ENCODE measurements at regions not wholly inside any gene's neighbourhood (a gene's known extent, or its start where the extent isn't known, plus 50 kb on each side); places are given as distances from the start of the nearest gene placed in this dataset.

DNA sequence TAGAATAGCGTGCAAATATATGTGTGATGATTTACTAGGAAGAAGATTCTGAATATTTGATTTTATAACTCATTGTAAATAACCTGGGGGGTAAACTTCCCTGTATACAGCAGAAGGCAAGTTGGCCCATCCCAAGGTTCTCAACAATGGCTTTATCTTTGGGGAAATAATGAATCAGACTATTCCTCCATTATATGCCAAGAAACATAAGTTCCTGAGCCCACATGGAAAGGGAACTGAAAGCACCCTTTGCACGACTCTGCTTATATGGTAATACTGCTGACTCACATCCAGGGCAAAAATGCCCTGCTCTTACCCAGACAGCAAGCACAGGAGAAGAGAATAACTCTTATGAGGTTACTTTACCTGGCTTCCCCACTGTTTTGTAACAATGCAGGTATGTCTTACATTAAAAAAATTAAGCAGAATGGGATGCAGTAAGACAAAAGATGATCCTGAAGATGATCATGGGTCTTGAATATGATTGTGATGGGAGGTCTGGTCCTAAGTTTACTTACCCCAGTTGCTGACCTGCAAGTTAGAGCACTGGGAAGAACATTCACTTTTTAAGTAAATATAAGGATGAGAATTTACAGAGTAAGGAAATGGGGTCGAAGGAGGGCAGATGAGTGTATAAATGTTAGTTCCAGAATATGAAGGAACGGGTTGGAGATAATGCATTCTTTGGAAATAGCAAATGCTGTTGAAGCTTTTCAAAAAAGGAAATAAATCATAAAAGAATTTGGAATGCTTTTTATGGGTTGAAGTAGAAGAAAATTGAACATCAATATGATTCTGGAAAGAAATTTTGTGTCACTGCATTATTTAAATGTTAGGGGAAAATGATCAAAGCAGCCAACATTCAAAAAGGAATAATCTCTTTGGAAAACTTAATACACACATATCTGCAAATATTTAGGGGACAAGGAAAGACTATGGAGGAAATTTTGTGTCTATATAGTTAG lies 428.4 kb upstream of the MPDZ start:
- DNase-seq = no peak

DNA sequence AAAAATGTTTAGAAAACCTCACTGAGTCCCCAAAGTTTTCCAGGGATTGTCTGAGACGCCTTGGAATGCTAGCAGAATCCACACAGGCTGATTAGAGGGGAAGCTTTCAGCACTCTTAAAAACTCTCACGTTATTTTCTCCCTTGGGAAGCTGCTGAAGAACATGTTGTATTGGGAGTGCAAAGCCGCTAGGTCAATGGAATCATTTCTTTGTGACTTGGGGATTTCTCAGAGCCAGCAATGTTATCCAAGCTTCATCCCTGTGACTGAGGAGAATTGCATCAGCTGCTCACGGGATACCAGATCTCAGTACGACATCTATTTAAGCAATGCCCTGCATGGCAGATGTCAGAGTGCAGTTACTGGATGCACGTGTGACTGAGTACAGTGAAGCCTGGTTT lies 426.4 kb upstream of the MPDZ start:
- DNase-seq = no peak

- DNase-seq = no peak
Observed at GRCh38 chr9:13705373-13705772, 425.9 kb upstream of the MPDZ start.

GRCh38 chr9:13690595-13690994 lies 411.1 kb upstream of the MPDZ start:
- DNase-seq = no peak

DNA sequence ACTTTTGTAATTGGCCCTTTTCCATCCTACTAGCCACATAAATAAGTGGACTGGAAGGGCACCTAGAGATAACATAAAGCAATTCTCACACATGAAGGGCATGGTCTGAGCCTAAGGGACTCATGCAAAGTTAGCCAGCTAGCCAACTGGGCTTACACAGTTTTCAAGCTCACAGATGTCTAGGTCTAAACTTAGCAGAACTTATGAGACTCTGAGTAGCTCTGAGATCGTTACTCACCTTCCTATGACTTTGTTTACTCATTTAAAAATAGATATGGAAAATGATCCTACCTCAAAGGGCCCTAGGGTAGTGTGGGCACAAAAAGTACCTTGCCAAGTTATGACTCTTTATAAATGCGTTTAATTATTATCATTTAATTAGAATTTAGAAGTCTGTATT lies 410.4 kb upstream of the MPDZ start:
- no peak for DNase-seq

- DNase-seq = peak; percentile 38
Observed at GRCh38 chr9:13688990-13689600, 409.6 kb upstream of the MPDZ start.

DNA sequence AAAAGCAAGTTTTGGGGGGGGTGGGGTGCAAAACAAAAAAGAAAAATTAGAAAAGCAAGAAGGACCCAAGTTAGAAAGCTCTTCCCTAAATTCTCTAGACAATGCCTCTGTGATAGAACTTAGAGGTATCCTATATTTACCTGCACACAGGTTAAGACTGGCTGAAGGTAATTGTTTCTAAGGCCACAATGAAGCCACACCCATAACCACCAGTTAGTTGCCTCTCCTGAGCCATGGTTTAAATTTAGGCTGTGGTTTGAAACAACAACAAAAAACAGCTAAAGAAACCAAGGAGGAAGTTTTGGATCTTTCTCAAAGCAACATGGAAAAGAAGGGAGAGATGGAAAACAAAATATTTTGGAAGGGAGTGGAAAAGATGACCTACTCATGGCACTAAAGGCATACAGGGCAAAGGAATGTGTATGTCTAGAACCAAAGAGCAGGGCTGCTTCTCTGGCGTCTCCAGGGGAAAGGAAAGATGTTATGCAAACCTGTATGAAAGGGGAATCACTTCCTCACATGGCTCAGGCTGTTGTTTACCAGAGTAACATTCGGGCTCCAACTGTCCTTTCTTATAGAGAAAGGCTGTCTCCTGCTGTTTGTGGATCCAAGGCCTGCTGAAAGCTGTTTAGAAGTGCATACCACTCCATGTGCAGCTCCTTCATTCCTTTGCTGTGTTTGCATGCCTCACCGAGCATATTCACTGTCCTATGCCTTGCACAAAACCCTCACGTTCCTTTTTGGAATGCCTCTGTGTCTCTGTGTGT lies 408.9 kb upstream of the MPDZ start:
- DNase-seq = peak; percentile 9

- DNase-seq = no peak
Observed at GRCh38 chr9:13684656-13685055, 405.2 kb upstream of the MPDZ start.

GRCh38 chr9:13677801-13678200 lies 398.3 kb upstream of the MPDZ start:
- DNase-seq = no peak

- no peak for DNase-seq
Observed at GRCh38 chr9:13675638-13676000, 396.1 kb upstream of the MPDZ start.

- no peak for DNase-seq
Observed at GRCh38 chr9:13674926-13675637, 395.6 kb upstream of the MPDZ start.

DNA sequence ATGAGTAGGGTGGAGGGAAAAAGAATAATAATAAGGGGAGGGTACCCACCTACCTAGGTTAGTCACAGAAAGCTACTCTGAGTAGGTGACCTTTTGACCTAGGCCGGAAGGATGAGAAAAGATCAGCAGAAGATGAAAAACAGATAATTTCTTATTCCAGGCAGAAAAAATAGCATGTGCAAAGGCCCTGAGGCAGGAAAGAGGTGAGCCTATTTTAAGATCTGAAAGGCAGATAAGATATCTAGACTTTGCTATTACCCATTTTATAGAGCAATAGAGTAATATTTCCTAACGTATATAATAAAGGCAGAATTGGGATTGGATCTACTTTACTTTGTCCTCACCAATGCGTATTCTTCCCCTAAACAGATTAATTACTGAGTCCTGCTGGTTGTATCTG lies 393.9 kb upstream of the MPDZ start:
- DNase-seq = no peak

- no peak for DNase-seq
Observed at GRCh38 chr9:13665418-13666066, 386.1 kb upstream of the MPDZ start.

DNA sequence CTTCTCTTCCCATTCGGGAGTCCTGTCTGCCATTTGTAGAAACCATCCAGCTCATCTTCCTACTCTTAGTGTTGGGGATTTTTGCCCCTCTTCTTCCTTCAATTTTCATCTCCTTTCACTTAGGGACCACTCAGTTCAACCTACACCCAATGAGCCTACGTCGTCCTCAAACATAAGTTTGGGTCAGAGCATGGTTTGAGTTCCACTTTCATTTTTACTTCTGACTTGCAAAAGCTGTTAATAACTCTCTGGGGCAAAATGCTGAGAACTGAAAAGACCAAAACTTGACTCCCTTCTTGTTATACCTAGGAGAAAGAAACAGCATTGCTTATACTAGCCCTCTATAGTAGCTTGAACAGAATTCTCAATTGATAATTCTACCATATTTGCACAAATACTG lies 381.5 kb upstream of the MPDZ start:
- no peak for DNase-seq

- DNase-seq = no peak
Observed at GRCh38 chr9:13651969-13652663, 372.6 kb upstream of the MPDZ start.

- DNase-seq = no peak
Observed at GRCh38 chr9:13651526-13651925, 372.0 kb upstream of the MPDZ start.

DNA sequence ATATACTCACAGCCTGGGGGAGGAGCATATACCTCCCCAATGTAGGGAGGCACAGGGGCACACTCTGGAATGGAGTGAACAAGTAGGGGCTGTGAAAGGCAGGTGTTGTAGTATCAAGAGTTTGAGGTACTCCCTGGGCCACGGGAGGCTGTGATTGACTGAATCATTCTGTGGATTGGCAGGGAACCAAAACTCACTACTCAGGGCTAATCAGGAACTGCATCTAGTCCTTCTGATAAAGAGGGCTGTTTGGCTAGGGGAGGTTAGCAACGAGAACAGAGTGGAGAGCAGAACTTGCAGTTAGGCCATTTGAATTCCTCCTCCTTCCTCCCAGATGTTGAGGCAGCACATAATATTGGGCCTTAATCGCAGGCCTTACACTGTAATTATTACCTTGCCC lies 369.2 kb upstream of the MPDZ start:
- DNase-seq = no peak

- DNase-seq = no peak
Observed at GRCh38 chr9:13648068-13648467, 368.6 kb upstream of the MPDZ start.

DNA sequence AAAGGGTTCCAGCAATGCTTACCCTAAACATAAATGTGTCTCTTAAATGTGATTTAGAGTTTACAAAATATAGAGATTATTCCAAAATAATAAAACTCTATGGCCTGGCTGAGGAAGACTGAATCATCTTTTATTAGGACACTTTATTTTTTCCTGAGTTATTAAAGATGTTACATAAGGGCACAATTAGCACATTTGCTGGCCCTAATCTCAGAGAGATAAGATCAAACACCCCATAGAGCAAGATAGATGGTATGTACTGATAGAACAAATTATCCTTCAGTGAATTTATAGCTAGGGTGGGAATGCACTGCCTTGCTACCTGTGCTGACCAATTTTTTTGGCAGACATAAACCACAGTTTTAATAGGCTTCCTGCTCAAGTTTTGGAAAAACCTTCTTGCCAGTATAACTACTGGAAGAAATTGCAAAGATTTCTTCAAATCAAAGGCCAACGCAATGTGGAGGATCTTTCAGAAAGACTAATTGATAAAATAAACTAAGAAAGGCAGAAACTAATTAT lies 367.1 kb upstream of the MPDZ start:
- no peak for DNase-seq

GRCh38 chr9:13645557-13645956 lies 366.1 kb upstream of the MPDZ start:
- no peak for DNase-seq

DNA sequence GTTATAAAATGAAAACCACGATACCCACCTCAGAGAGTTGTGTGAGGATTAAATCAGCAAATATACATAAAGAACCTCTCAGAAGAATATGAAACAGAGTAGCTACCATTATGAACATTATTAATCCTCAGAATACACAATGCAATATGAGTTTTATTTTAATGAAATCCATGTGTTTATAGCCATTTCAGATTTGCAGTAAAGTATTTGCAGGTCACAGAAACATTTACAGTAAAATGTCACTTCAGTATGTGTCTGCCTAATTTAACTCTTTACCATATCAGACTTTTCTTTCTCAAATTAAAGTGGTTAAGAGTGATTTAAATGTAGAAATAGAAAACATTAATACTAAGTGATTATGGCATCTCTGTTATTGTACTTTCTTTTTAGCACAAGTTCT lies 365.2 kb upstream of the MPDZ start:
- no peak for DNase-seq

DNA sequence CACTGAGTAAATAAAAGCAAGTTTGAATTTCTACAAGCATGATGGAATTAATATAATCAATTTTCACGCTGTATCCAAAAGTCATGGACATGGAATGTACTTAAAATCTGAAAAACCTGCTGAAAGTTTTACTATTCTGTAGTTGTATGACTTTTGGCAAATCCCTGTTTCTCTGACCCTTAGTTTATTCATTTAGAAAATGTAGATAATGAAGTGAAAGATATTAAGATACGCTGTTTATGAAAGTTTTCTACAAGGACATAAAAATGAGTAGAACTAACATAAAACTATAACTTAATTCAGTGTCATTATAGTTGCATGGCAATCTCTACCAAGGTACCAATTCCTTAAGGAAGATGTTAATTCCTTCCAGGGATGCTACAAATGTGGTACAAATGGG lies 363.2 kb upstream of the MPDZ start:
- no peak for DNase-seq

Data from COR-L47 (cell line).